ENCODE measurements at regions not wholly inside any gene's neighbourhood (a gene's known extent, or its start where the extent isn't known, plus 50 kb on each side); places are given as distances from the start of the nearest gene placed in this dataset.

GRCh38 chr3:31009881-31010280 is 115.4 kb upstream of the GADL1 start:
- no peak for TF ChIP-seq CTCF (IDR thresholded peaks at IDR 0.05; ENCODE audit: poor library complexity)
- no peak for TF ChIP-seq EZH2 (IDR thresholded peaks at IDR 0.05; ENCODE audit: borderline replicate concordance)
- TF ChIP-seq EZH2phosphoT487 (IDR thresholded peaks at IDR 0.05; ENCODE audit: low read depth, severe bottlenecking, unreplicated experiment) = no peak
